GM12878 (cell line): ENCODE measurements at regions not wholly inside any gene's neighbourhood (a gene's known extent, or its start where the extent isn't known, plus 50 kb on each side); places are given as distances from the start of the nearest gene placed in this dataset.

Experiments used
- CTCF ChIP-seq, 3 experiments: IDR thresholded peaks in 2 of 3; conservative IDR thresholded peaks in 1 of 3; 2 replicates each; pipeline ENCODE4 v1.5.1; 2011; ENCODE audit warnings: low read depth in 3 of 3, low read length in 3 of 3, mild to moderate bottlenecking in 3 of 3, control low read depth in 2 of 3, moderate library complexity in 2 of 3, inconsistent platforms in 1 of 3, mixed read lengths in 1 of 3; ENCODE audit not compliant: control insufficient read depth in 2 of 3, insufficient read depth in 1 of 3; ENCODE audit errors: extremely low read depth in 1 of 3
- E2F4 ChIP-seq: IDR thresholded peaks from 2 replicates; pipeline ENCODE4 v1.6.1; 2012; ENCODE audit warnings: low read depth, low read length, improper control_type of control experiment
- HDAC2 ChIP-seq: fragments of 200-600 bp; sonication (generic); IDR thresholded peaks from 2 replicates; pipeline ENCODE4 v1.6.1; 2017
- MAX ChIP-seq: IDR thresholded peaks from 2 replicates; pipeline ENCODE4 v1.6.1; 2012; ENCODE audit warnings: low read depth, low read length, improper control_type of control experiment
- NFYB ChIP-seq: IDR thresholded peaks from 2 replicates; pipeline ENCODE4 v1.6.1; 2011; ENCODE audit warnings: low read depth, mild to moderate bottlenecking, low read length, improper control_type of control experiment, moderate library complexity; ENCODE audit not compliant: insufficient read depth
- POLR2A ChIP-seq: IDR thresholded peaks from 2 replicates; pipeline ENCODE4 v1.6.1; 2011; ENCODE audit warnings: low read depth, mild to moderate bottlenecking, low read length
- POLR2AphosphoS5 ChIP-seq: IDR thresholded peaks from 2 replicates; pipeline ENCODE4 v1.6.1; 2011; ENCODE audit warnings: mild to moderate bottlenecking, low read length, inconsistent platforms
- USF2 ChIP-seq: IDR thresholded peaks from 2 replicates; pipeline ENCODE4 v1.6.1; 2011; ENCODE audit warnings: low read depth, low read length, improper control_type of control experiment, borderline replicate concordance

- TF ChIP-seq E2F4 (no peak), USF2 (no peak), NFYB (no peak), CTCF (IDR thresholded peaks at IDR 0.05 in 2 of 3, conservative IDR thresholded peaks at IDR 0.05 in 1 of 3; ENCODE audit: control insufficient read depth in 2 of 3, extremely low read depth in 1 of 3, insufficient read depth in 1 of 3, low read depth in 3 of 3, low read length in 3 of 3) (no peak), MAX (no peak), POLR2AphosphoS5 (no peak), POLR2A (no peak), HDAC2 (no peak)
Observed at GRCh38 chrX:45358392-45358791, 157.7 kb upstream of the DIPK2B start.
